Suprapubic skin (tissue), 4 donors: ENCODE measurements at regions not wholly inside any gene's neighbourhood (a gene's known extent, or its start where the extent isn't known, plus 50 kb on each side); places are given as distances from the start of the nearest gene placed in this dataset.

ENCODE experiments used
- DNase-seq, 2 donors: peaks; one replicate each; pipeline ENCODE4 v3.0.0-alpha.2; 2019; ENCODE audit warnings: low spot score in 2 of 2
- H3K27ac ChIP-seq: fragments of 200-600 bp; sonication (generic); one replicate; pipeline ENCODE4 v1.5.1; 2019
- H3K27me3 ChIP-seq: fragments of 200-600 bp; sonication (generic); one replicate; pipeline ENCODE4 v1.5.1; 2019
- H3K36me3 ChIP-seq: fragments of 200-600 bp; sonication (generic); one replicate; pipeline ENCODE4 v1.5.1; 2019
- H3K4me1 ChIP-seq: fragments of 200-600 bp; sonication (generic); one replicate; pipeline ENCODE4 v1.5.1; 2019
- H3K4me3 ChIP-seq: fragments of 200-600 bp; sonication (generic); one replicate; pipeline ENCODE4 v1.5.1; 2019; ENCODE audit warnings: mild to moderate bottlenecking
- H3K9me3 ChIP-seq: fragments of 200-600 bp; sonication (generic); one replicate; pipeline ENCODE4 v1.5.1; 2019
- EP300 ChIP-seq: sonication (generic); formaldehyde crosslinking; IDR thresholded peaks from one replicate; pipeline ENCODE4 v1.6.1; 2017; ENCODE audit warnings: antibody characterized with exemption
- POLR2A ChIP-seq, 2 donors: fragments of 450-650 bp; IDR thresholded peaks; one replicate each; pipeline ENCODE4 v1.6.1; 2017; ENCODE audit warnings: antibody characterized with exemption in 2 of 2, mild to moderate bottlenecking in 2 of 2, moderate library complexity in 2 of 2
- POLR2AphosphoS5 ChIP-seq, 3 donors: sonication (generic); formaldehyde crosslinking; IDR thresholded peaks; one replicate each; pipeline ENCODE4 v1.6.1; 2017; ENCODE audit warnings: antibody characterized with exemption in 3 of 3
- WGBS: methylation state at CpG from one replicate; pipeline ENCODE4 v1.1.5; 2018; 5-methylcytosine and 5-hydroxymethylcytosine counted together
- TF ChIP-seq, protein P1 (sequence below), 2 donors: fragments of 200-600 bp in 1 of 2; fragments of 450-650 bp in 1 of 2; sonication (generic) in 1 of 2; IDR thresholded peaks; one replicate each; pipeline ENCODE4 v1.5.1; 2016 to 2019; ENCODE audit warnings: antibody characterized with exemption in 2 of 2, mild to moderate bottlenecking in 1 of 2, moderate library complexity in 1 of 2

- no peak overlapping the region for H3K4me3 ChIP-seq
- no peak for DNase-seq
- no peaks in the 10 kb centered on the region for H3K4me1 ChIP-seq
- TF ChIP-seq POLR2A (IDR thresholded peaks at IDR 0.05) (no peak), POLR2AphosphoS5 (IDR thresholded peaks at IDR 0.05) (no peak), EP300 (no peak)
- TF ChIP-seq, protein P1, sequence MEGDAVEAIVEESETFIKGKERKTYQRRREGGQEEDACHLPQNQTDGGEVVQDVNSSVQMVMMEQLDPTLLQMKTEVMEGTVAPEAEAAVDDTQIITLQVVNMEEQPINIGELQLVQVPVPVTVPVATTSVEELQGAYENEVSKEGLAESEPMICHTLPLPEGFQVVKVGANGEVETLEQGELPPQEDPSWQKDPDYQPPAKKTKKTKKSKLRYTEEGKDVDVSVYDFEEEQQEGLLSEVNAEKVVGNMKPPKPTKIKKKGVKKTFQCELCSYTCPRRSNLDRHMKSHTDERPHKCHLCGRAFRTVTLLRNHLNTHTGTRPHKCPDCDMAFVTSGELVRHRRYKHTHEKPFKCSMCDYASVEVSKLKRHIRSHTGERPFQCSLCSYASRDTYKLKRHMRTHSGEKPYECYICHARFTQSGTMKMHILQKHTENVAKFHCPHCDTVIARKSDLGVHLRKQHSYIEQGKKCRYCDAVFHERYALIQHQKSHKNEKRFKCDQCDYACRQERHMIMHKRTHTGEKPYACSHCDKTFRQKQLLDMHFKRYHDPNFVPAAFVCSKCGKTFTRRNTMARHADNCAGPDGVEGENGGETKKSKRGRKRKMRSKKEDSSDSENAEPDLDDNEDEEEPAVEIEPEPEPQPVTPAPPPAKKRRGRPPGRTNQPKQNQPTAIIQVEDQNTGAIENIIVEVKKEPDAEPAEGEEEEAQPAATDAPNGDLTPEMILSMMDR (IDR thresholded peaks at IDR 0.05), result no peak
- WGBS, result 74% methylated on average over 2 of the region's 2 CpGs
- H3K9me3 ChIP-seq, result no peaks in the 10 kb centered on the region
- no peak overlapping the region for H3K27ac ChIP-seq
- no peaks in the 10 kb centered on the region for H3K36me3 ChIP-seq
- H3K27me3 ChIP-seq, result no peaks in the 10 kb centered on the region
These were observed 327.6 kb upstream of the COBL start for GRCh38 chr7:51644216-51644615.

DNA sequence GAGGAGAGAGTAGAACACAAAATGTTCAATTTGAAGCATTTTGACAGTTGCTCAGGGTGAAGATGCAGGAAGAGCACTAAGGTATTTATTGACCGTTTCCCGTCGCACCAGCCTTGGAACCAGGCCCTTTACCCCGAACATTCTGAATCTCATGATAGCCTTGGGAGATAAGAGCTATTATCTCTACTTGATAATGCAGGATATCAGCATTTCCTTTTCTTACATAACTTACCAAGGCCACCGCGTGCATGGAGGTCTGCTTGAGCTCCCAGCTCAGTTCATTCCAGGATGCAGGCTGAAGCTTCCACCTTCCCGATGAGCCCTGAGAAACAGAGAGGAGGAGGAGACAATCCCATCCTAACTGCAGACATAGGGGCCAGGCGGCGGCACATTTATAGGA lies 324.2 kb upstream of the COBL start:
- TF ChIP-seq EP300, result no peak
- no peak for TF ChIP-seq POLR2A (IDR thresholded peaks at IDR 0.05)
- TF ChIP-seq, protein P1 (IDR thresholded peaks at IDR 0.05), result no peak
- no peak for TF ChIP-seq POLR2AphosphoS5 (IDR thresholded peaks at IDR 0.05)
- DNase-seq, result no peak
- Histone ChIP-seq H3K27ac (no peak overlapping the region), H3K27me3 (no peaks in the 10 kb centered on the region), H3K4me3 (no peak overlapping the region), H3K4me1 (no peaks in the 10 kb centered on the region), H3K36me3 (no peaks in the 10 kb centered on the region), H3K9me3 (no peaks in the 10 kb centered on the region)
- WGBS, result 72% methylated on average over 9 of the region's 9 CpGs

DNA sequence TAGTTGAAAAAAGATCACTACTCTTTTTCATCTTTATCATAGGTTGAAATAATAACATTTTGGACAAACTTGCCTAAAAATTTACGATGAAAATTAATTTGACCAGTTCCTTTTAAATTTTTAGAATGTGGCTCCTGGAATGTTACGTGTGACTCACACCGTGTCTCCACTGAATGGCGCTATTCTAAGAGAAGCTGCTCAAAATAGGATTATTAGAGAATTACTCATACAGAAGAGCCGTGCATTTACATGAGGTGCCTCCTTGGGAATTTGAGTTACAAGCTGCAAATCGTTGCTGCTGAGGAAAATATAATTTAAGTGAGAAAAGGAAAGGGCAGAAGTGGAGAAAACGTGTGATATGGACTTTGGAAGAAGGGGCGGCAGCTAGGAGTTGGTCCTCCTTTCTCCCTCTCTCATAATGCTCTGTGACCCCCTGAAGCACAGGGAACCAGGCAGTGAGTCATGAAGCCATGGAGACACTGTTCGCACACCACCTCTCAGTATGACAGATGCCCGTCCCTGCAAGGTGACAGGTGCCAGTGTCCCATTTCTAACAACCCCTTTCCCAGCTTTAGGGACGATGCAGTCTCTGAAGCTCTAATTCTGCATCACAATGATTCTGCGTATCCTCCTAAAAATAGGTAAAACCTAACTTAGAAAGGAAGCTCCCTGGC lies 323.2 kb upstream of the COBL start:
- Histone ChIP-seq H3K4me3 (no peak overlapping the region), H3K4me1 (no peaks in the 10 kb centered on the region), H3K36me3 (no peaks in the 10 kb centered on the region), H3K27me3 (no peaks in the 10 kb centered on the region), H3K9me3 (no peaks in the 10 kb centered on the region), H3K27ac (no peak overlapping the region)
- DNase-seq, result no peak
- WGBS, result 78% methylated on average over 12 of the region's 12 CpGs
- no peak for TF ChIP-seq POLR2A (IDR thresholded peaks at IDR 0.05)
- TF ChIP-seq, protein P1 (IDR thresholded peaks at IDR 0.05), result no peak
- no peak for TF ChIP-seq POLR2AphosphoS5 (IDR thresholded peaks at IDR 0.05)
- TF ChIP-seq EP300, result no peak

- no peak for DNase-seq
- Histone ChIP-seq H3K36me3 (no peaks in the 10 kb centered on the region), H3K4me1 (no peaks in the 10 kb centered on the region), H3K27ac (no peak overlapping the region), H3K27me3 (no peaks in the 10 kb centered on the region), H3K4me3 (no peak overlapping the region), H3K9me3 (no peaks in the 10 kb centered on the region)
- TF ChIP-seq, protein P1 (IDR thresholded peaks at IDR 0.05), result no peak
- TF ChIP-seq EP300 (no peak), POLR2A (IDR thresholded peaks at IDR 0.05) (no peak), POLR2AphosphoS5 (IDR thresholded peaks at IDR 0.05) (no peak)
- 81% methylated on average over 2 of the region's 3 CpGs for WGBS
These were observed 319.9 kb upstream of the COBL start for GRCh38 chr7:51636503-51636902.

GRCh38 chr7:51635775-51636174 lies 319.2 kb upstream of the COBL start:
- H3K9me3 ChIP-seq, result no peaks in the 10 kb centered on the region
- H3K4me3 ChIP-seq, result no peak overlapping the region
- WGBS, result 70% methylated on average over 5 of the region's 5 CpGs

More at GRCh38 chr7:51635775-51636174, 319.2 kb upstream of the COBL start:
- Histone ChIP-seq H3K36me3 (no peaks in the 10 kb centered on the region), H3K27me3 (no peaks in the 10 kb centered on the region), H3K4me1 (no peaks in the 10 kb centered on the region), H3K27ac (no peak overlapping the region)
- no peak for DNase-seq
- TF ChIP-seq POLR2AphosphoS5 (IDR thresholded peaks at IDR 0.05) (no peak), POLR2A (IDR thresholded peaks at IDR 0.05) (no peak), EP300 (no peak)
- TF ChIP-seq, protein P1 (IDR thresholded peaks at IDR 0.05), result no peak
